Fibroblast of lung (primary cell): ENCODE measurements at regions not wholly inside any gene's neighbourhood (a gene's known extent, or its start where the extent isn't known, plus 50 kb on each side); places are given as distances from the start of the nearest gene placed in this dataset.

Experiments
- DNase-seq, 2 donors: peaks; one replicate each; pipeline versions ENCODE4 v3.0.0 to v3.0.0-alpha.2; 2010; ENCODE audit warnings: low read depth in 2 of 2
- H2AFZ ChIP-seq: 2 replicates; pipeline ENCODE4 v1.5.1; 2012; ENCODE audit warnings: low read length, control low read depth, inconsistent platforms
- H3K27ac ChIP-seq: 2 replicates; pipeline ENCODE4 v1.5.1; 2011; ENCODE audit warnings: low read length, control low read depth; ENCODE audit not compliant: insufficient read depth
- H3K27me3 ChIP-seq: 2 replicates; pipeline ENCODE4 v1.5.1; 2011; ENCODE audit warnings: mild to moderate bottlenecking, low read length; ENCODE audit not compliant: control insufficient read depth, insufficient read depth
- H3K36me3 ChIP-seq: 2 replicates; pipeline ENCODE4 v1.5.1; 2011; ENCODE audit warnings: low read length; ENCODE audit not compliant: control insufficient read depth, insufficient read depth
- H3K4me1 ChIP-seq: 2 replicates; pipeline ENCODE4 v1.5.1; 2011; ENCODE audit warnings: low read length; ENCODE audit not compliant: control insufficient read depth, insufficient read depth; ENCODE audit errors: extremely low read depth
- H3K4me2 ChIP-seq: 2 replicates; pipeline ENCODE4 v1.5.1; 2011; ENCODE audit warnings: low read length, control low read depth; ENCODE audit not compliant: insufficient read depth; ENCODE audit errors: extremely low read depth
- H3K4me3 ChIP-seq, 4 experiments: fragments of 200-600 bp in 1 of 4; sonication (generic) in 1 of 4; replicated peaks in 1 of 4; 2 replicates each; pipeline ENCODE4 v1.5.1; 2011 to 2016; ENCODE audit warnings: low read length in 4 of 4, low read depth in 3 of 4, mild to moderate bottlenecking in 3 of 4, control low read depth in 2 of 4, inconsistent platforms in 1 of 4, mixed read lengths in 1 of 4; ENCODE audit not compliant: insufficient read depth in 1 of 4; ENCODE audit errors: control extremely low read depth in 1 of 4
- H3K79me2 ChIP-seq: 2 replicates; pipeline ENCODE4 v1.5.1; 2012; ENCODE audit warnings: mild to moderate bottlenecking, low read length, inconsistent platforms; ENCODE audit not compliant: control insufficient read depth, insufficient read depth
- H3K9ac ChIP-seq: 2 replicates; pipeline ENCODE4 v1.5.1; 2011; ENCODE audit warnings: mild to moderate bottlenecking, low read length, control low read depth; ENCODE audit not compliant: insufficient read depth
- H3K9me3 ChIP-seq: 2 replicates; pipeline ENCODE4 v1.5.1; 2012; ENCODE audit warnings: low read depth, low read length; ENCODE audit not compliant: control insufficient read depth, insufficient read depth
- H4K20me1 ChIP-seq: 2 replicates; pipeline ENCODE4 v1.5.1; 2011; ENCODE audit warnings: low read length; ENCODE audit not compliant: control insufficient read depth, insufficient read depth; ENCODE audit errors: extremely low read depth
- CTCF ChIP-seq, 2 donors: IDR thresholded peaks in 1 of 2; conservative IDR thresholded peaks in 1 of 2; 1 replicate in 1 of 2; 2 replicates in 1 of 2; pipeline ENCODE4 v1.5.1; 2011 to 2012; ENCODE audit warnings: low read length in 2 of 2, control low read depth in 1 of 2, inconsistent platforms in 1 of 2, low read depth in 1 of 2, mild to moderate bottlenecking in 1 of 2
- EZH2 ChIP-seq: IDR thresholded peaks from 2 replicates; pipeline ENCODE4 v1.5.1; 2012; ENCODE audit warnings: low read length, control low read depth, mild to moderate bottlenecking; ENCODE audit errors: missing control alignments

- no peaks in the 10 kb centered on the region for H3K36me3 ChIP-seq
- no peak for TF ChIP-seq EZH2
- TF ChIP-seq CTCF (conservative IDR thresholded peaks at IDR 0.05 in 1 of 2, IDR thresholded peaks at IDR 0.05 in 1 of 2; ENCODE audit: low read depth in 1 of 2, low read length in 2 of 2) = no peak
- no peak overlapping the region for H2AFZ ChIP-seq
- H3K27me3 ChIP-seq = no peaks in the 10 kb centered on the region
- H3K4me3 ChIP-seq = no peak overlapping the region
- no peak overlapping the region for H3K4me2 ChIP-seq
- H3K9ac ChIP-seq = no peak overlapping the region
- no peak for DNase-seq
- H3K27ac ChIP-seq = no peak overlapping the region
- no peaks in the 10 kb centered on the region for H4K20me1 ChIP-seq
- no peaks in the 10 kb centered on the region for H3K9me3 ChIP-seq
- H3K4me1 ChIP-seq = no peaks in the 10 kb centered on the region
- no peaks in the 10 kb centered on the region for H3K79me2 ChIP-seq
These were observed 261.5 kb downstream of the PCNX1 start for GRCh38 chr14:71168564-71169427.

DNA sequence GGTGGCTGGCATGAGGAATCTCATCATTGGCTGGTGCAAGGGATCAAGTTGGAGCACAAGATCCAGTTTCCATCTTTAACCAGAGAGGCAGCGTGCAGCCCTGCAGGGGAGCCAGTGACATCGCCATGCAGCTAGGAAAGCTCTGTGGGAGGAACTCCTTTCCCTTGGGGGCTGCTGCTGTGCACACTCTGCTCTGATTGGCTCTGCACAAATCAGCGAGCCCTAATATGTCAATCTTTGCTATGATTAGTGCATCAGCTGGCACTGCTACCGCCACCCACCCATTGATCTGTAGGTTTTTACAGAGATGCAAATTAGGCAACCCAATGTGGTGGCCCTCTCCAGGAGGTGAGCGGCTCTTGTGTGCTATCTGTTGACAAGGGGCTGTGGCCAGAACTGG lies 262.6 kb downstream of the PCNX1 start:
- Histone ChIP-seq H3K4me3 (no peak overlapping the region), H4K20me1 (no peaks in the 10 kb centered on the region), H3K79me2 (no peaks in the 10 kb centered on the region), H3K27me3 (no peaks in the 10 kb centered on the region), H2AFZ (no peak overlapping the region), H3K9me3 (no peaks in the 10 kb centered on the region), H3K27ac (no peak overlapping the region), H3K9ac (no peak overlapping the region), H3K4me1 (no peaks in the 10 kb centered on the region), H3K36me3 (no peaks in the 10 kb centered on the region), H3K4me2 (no peak overlapping the region)
- no peak for DNase-seq
- TF ChIP-seq EZH2 = no peak
- no peak for TF ChIP-seq CTCF (conservative IDR thresholded peaks at IDR 0.05 in 1 of 2, IDR thresholded peaks at IDR 0.05 in 1 of 2; ENCODE audit: low read depth in 1 of 2, low read length in 2 of 2)

DNA sequence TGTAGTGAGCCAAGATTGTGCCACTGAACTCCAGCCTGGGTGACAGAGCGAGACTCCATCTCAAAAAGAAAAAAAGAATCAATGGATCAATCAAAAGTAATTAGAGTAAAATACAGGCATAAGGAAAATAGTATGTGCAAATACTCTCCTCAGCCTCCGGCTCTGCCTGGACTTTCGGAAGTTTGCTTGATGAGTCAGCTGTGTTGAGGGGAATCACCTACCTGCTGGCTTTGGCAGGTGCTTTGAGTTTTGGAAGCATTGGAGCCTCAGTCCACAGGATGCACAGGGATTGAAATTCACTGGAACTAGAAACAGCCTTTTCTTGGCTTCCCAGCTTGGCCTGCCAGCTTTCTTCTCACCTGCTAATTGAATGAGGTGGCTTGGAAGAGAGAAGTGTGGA lies 268.2 kb downstream of the PCNX1 start:
- Histone ChIP-seq H3K9me3 (no peaks in the 10 kb centered on the region), H3K27me3 (no peaks in the 10 kb centered on the region), H2AFZ (no peak overlapping the region), H3K27ac (no peak overlapping the region), H3K9ac (no peak overlapping the region), H3K4me1 (no peaks in the 10 kb centered on the region), H3K4me2 (no peak overlapping the region), H3K79me2 (no peaks in the 10 kb centered on the region), H4K20me1 (no peaks in the 10 kb centered on the region), H3K36me3 (no peaks in the 10 kb centered on the region), H3K4me3 (no peak overlapping the region)
- TF ChIP-seq EZH2 = no peak
- no peak for TF ChIP-seq CTCF (conservative IDR thresholded peaks at IDR 0.05 in 1 of 2, IDR thresholded peaks at IDR 0.05 in 1 of 2; ENCODE audit: low read depth in 1 of 2, low read length in 2 of 2)
- DNase-seq = no peak
